Neural cell (in vitro differentiated cells): ENCODE measurements at regions not wholly inside any gene's neighbourhood (a gene's known extent, or its start where the extent isn't known, plus 50 kb on each side); places are given as distances from the start of the nearest gene placed in this dataset.

Experiments
- CTCF ChIP-seq: fragments of 450-650 bp; IDR thresholded peaks from 2 replicates; pipeline ENCODE4 v1.5.1; 2014; ENCODE audit warnings: antibody characterized with exemption, mild to moderate bottlenecking, moderate library complexity; ENCODE audit not compliant: poor library complexity, severe bottlenecking
- EP300 ChIP-seq: fragments of 450-650 bp; conservative IDR thresholded peaks from 2 replicates; pipeline ENCODE4 v1.6.1; 2014; ENCODE audit warnings: antibody characterized with exemption, mild to moderate bottlenecking, moderate library complexity; ENCODE audit not compliant: poor library complexity, severe bottlenecking
- EZH2 ChIP-seq: fragments of 200-600, 300-800 bp; shearing (Covaris generic), sonication (generic); IDR thresholded peaks from 2 replicates; pipeline ENCODE4 v1.6.1; 2014; ENCODE audit warnings: antibody characterized with exemption, low read length, borderline replicate concordance, mild to moderate bottlenecking; ENCODE audit not compliant: insufficient read depth, poor library complexity, severe bottlenecking
- MXI1 ChIP-seq: fragments of 450-650 bp; conservative IDR thresholded peaks from 2 replicates; pipeline ENCODE4 v1.6.1; 2014; ENCODE audit warnings: antibody characterized with exemption, mild to moderate bottlenecking; ENCODE audit not compliant: poor library complexity, severe bottlenecking
- POLR2AphosphoS5 ChIP-seq: IDR thresholded peaks from 2 replicates; pipeline ENCODE4 v1.6.1; 2012
- SMC3 ChIP-seq: fragments of 450-650 bp; conservative IDR thresholded peaks from 2 replicates; pipeline ENCODE4 v1.6.1; 2014; ENCODE audit warnings: antibody characterized with exemption, mild to moderate bottlenecking, moderate library complexity; ENCODE audit not compliant: poor library complexity
- TAF1 ChIP-seq: IDR thresholded peaks from 2 replicates; pipeline ENCODE4 v1.6.1; 2012; ENCODE audit warnings: low read depth

GRCh38 chr11:131070365-131070764 is 154.1 kb upstream of the SNX19 start:
- TF ChIP-seq CTCF (no peak), MXI1 (no peak), TAF1 (no peak), POLR2AphosphoS5 (no peak), EZH2 (no peak), EP300 (no peak), SMC3 (no peak)
